ENCODE measurements at regions not wholly inside any gene's neighbourhood (a gene's known extent, or its start where the extent isn't known, plus 50 kb on each side); places are given as distances from the start of the nearest gene placed in this dataset.
A peak's percentile ranks its signal among the peaks of the same experiment; 100 is the strongest.

GRCh38 chr1:198935306-198935921, 296.6 kb downstream of the PTPRC start:
- TF ChIP-seq GABPA (IDR thresholded peaks at IDR 0.05; ENCODE audit: low read depth) (no peak), CTCF (IDR thresholded peaks at IDR 0.05; ENCODE audit: insufficient read depth, low read length) (no peak), POLR2AphosphoS5 (IDR thresholded peaks at IDR 0.05; ENCODE audit: low read depth) (peak; percentile 97)

Data from HL-60 (cell line).